ENCODE measurements at regions not wholly inside any gene's neighbourhood (a gene's known extent, or its start where the extent isn't known, plus 50 kb on each side); places are given as distances from the start of the nearest gene placed in this dataset.

GRCh38 chr1:181910905-181911304 lies 150.6 kb downstream of the ZNF648 start:
- no peak for DNase-seq (ENCODE audit: extremely low read depth, insufficient read length)
- Histone ChIP-seq H3K4me3 (replicated peaks; ENCODE audit: low read depth, low read length) (no peak overlapping the region), H3K36me3 (ENCODE audit: control insufficient read depth, insufficient read depth, low read length) (no peaks in the 10 kb centered on the region), H3K27me3 (replicated peaks; ENCODE audit: control insufficient read depth, insufficient read depth, low read length) (no peaks in the 10 kb centered on the region; the same call in 1 of the 2 replicates)
- TF ChIP-seq CTCF (IDR thresholded peaks at IDR 0.05; ENCODE audit: insufficient read depth, low read length, poor library complexity, severe bottlenecking): peak; percentile 36

DNA sequence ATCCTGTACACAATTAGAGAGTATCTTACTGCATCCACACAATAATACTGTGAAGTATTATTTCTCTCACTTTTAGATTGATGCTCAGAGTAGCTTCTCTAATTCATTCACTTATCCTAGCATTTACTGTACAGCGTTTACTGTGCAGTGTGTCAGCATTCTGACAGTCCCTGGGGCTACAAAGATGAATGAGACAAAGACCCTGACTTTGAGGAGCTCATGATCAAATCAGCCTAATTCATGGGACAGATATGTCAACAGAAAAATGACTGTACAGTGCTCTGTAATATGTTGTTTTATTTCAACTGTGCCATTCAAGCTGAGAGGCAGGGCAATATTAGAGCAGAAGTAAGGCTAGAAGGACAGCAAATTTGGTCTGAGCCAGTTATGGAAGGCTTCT lies 152.5 kb downstream of the ZNF648 start:
- DNase-seq (ENCODE audit: extremely low read depth, insufficient read length): no peak
- H3K36me3 ChIP-seq (ENCODE audit: control insufficient read depth, insufficient read depth, low read length): no peaks in the 10 kb centered on the region
- H3K4me3 ChIP-seq (replicated peaks; ENCODE audit: low read depth, low read length): no peak overlapping the region
- H3K27me3 ChIP-seq (replicated peaks; ENCODE audit: control insufficient read depth, insufficient read depth, low read length): no peaks in the 10 kb centered on the region; the same call in 1 of the 2 replicates
- no peak for TF ChIP-seq CTCF (IDR thresholded peaks at IDR 0.05; ENCODE audit: insufficient read depth, low read length, poor library complexity, severe bottlenecking)

DNA sequence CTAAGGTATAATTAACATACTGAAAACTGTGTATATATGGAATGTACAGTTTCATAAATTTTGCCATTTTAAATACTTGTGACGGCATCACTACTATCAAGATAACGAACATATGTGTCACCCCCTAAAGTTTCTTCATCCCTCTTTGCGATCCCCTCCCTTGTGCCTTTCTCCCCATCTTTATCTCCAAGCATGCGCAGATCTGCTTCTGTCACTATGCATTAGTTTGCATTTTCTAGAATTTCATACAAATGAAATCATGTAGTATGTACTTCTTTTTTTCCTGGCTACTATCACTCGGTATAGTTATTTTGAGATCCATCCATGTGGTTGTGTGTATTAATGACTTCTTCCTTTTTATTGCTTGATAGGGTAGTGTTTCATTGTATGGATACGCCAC lies 154.9 kb downstream of the ZNF648 start:
- Histone ChIP-seq H3K27me3 (replicated peaks; ENCODE audit: control insufficient read depth, insufficient read depth, low read length) (no peaks in the 10 kb centered on the region; the same call in 1 of the 2 replicates), H3K4me3 (replicated peaks; ENCODE audit: low read depth, low read length) (no peak overlapping the region), H3K36me3 (ENCODE audit: control insufficient read depth, insufficient read depth, low read length) (no peaks in the 10 kb centered on the region)
- no peak for DNase-seq (ENCODE audit: extremely low read depth, insufficient read length)
- TF ChIP-seq CTCF (IDR thresholded peaks at IDR 0.05; ENCODE audit: insufficient read depth, low read length, poor library complexity, severe bottlenecking): no peak

DNA sequence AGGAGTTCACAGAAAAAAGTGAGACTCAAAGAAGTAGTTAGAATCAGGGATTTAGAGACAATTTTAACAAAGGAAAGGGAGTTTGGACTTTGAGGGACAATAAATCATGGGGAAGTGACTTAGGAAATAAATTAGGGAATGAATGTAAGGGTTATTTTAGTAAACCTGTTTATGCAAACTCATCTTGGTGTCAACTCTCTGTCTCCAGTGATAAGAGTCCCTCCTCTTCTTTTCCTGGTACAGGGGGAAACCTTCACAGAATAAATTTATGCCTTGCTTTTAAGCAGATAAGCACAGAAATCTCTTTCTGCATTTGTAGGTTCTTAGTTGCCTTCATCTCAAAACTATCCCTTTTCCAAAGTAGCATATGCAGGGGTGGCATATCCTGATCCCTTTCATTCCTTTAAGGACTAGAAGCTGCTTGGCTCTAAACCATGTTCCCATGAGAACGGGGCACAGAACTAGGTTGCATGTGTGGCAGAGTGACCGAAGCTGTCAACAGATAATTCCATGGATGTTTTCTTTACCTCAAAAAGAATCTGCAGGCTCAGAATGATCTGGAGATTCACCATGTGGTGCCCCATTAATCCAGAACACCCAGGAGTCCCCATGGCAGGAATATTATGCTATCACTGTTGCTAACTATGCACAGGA lies 155.4 kb downstream of the ZNF648 start:
- no peak for DNase-seq (ENCODE audit: extremely low read depth, insufficient read length)
- no peak for TF ChIP-seq CTCF (IDR thresholded peaks at IDR 0.05; ENCODE audit: insufficient read depth, low read length, poor library complexity, severe bottlenecking)
- Histone ChIP-seq H3K27me3 (replicated peaks; ENCODE audit: control insufficient read depth, insufficient read depth, low read length) (no peaks in the 10 kb centered on the region; the same call in 1 of the 2 replicates), H3K36me3 (ENCODE audit: control insufficient read depth, insufficient read depth, low read length) (no peaks in the 10 kb centered on the region), H3K4me3 (replicated peaks; ENCODE audit: low read depth, low read length) (no peak overlapping the region)

DNA sequence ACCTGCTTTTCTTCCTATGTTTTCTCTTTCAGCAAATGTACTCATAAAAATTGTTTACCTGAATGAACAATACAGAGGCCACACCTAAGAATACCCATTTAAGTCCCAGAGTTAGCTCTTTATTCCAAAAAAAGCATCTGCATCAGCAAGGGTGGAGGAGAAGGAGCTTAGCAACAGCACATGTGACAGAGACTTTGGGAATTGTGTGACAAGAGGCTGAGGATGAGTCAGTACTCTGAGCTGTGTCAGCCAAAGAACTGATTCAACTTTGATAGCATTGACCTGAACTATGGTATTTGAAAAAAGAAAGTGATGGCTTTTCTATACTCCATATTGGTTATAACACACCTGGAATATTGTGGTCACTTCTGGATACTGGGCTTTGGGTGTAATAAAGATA lies 162.7 kb downstream of the ZNF648 start:
- no peaks in the 10 kb centered on the region; the same call in 1 of the 2 replicates for H3K27me3 ChIP-seq (replicated peaks; ENCODE audit: control insufficient read depth, insufficient read depth, low read length)
- TF ChIP-seq CTCF (IDR thresholded peaks at IDR 0.05; ENCODE audit: insufficient read depth, low read length, poor library complexity, severe bottlenecking): no peak
- H3K4me3 ChIP-seq (replicated peaks; ENCODE audit: low read depth, low read length): no peak overlapping the region
- no peaks in the 10 kb centered on the region for H3K36me3 ChIP-seq (ENCODE audit: control insufficient read depth, insufficient read depth, low read length)
- DNase-seq (ENCODE audit: extremely low read depth, insufficient read length): no peak

- H3K4me3 ChIP-seq (replicated peaks; ENCODE audit: low read depth, low read length): no peak overlapping the region
- no peak for TF ChIP-seq CTCF (IDR thresholded peaks at IDR 0.05; ENCODE audit: insufficient read depth, low read length, poor library complexity, severe bottlenecking)
- no peaks in the 10 kb centered on the region for H3K36me3 ChIP-seq (ENCODE audit: control insufficient read depth, insufficient read depth, low read length)
- DNase-seq (ENCODE audit: extremely low read depth, insufficient read length): no peak
- no peaks in the 10 kb centered on the region for H3K27me3 ChIP-seq (replicated peaks; ENCODE audit: control insufficient read depth, insufficient read depth, low read length)
Observed at GRCh38 chr1:181896824-181897223, 164.7 kb downstream of the ZNF648 start.

Measured in GM06990 (cell line).